Right lobe of liver (tissue), 4 donors: ENCODE measurements at regions not wholly inside any gene's neighbourhood (a gene's known extent, or its start where the extent isn't known, plus 50 kb on each side); places are given as distances from the start of the nearest gene placed in this dataset.

ENCODE experiments used
- POLR2A ChIP-seq: fragments of 450-650 bp; IDR thresholded peaks from one replicate; pipeline ENCODE4 v1.6.1; 2017; ENCODE audit warnings: antibody characterized with exemption, mild to moderate bottlenecking
- TF ChIP-seq, protein P1 (sequence below), 4 donors: fragments of 200-600 bp in 3 of 4; fragments of 450-650 bp in 1 of 4; IDR thresholded peaks; one replicate each; pipeline versions ENCODE4 v1.5.1 to v1.8.0; 2016 to 2022; ENCODE audit warnings: antibody characterized with exemption in 4 of 4, mild to moderate bottlenecking in 2 of 4
- donor health status: DM: no; HTN: no; CAD: no.
- donor health status: DM: no; HTN: no; CAD: no.
- donor health status: DM: no; HTN: yes; CAD: no.

DNA sequence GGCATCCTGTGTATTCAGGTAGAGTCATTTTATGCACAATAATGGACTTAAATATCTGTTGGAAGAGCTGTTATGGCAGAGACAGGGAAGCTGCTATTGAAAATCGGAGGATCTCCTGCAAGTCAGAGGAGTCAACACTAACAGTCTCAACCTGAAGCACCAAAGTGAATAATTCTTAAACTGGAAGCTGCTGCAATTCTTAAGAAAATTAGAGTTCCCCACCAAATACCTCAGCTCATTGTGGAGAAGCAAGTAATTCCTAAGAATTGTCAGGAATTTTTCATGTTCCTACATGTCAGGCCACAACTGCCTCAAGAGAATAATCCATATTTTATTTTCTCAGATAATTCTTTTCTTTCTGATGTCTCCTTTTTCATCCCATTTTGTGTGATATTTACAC lies 892.6 kb upstream of the LCORL start:
- TF ChIP-seq, protein P1, sequence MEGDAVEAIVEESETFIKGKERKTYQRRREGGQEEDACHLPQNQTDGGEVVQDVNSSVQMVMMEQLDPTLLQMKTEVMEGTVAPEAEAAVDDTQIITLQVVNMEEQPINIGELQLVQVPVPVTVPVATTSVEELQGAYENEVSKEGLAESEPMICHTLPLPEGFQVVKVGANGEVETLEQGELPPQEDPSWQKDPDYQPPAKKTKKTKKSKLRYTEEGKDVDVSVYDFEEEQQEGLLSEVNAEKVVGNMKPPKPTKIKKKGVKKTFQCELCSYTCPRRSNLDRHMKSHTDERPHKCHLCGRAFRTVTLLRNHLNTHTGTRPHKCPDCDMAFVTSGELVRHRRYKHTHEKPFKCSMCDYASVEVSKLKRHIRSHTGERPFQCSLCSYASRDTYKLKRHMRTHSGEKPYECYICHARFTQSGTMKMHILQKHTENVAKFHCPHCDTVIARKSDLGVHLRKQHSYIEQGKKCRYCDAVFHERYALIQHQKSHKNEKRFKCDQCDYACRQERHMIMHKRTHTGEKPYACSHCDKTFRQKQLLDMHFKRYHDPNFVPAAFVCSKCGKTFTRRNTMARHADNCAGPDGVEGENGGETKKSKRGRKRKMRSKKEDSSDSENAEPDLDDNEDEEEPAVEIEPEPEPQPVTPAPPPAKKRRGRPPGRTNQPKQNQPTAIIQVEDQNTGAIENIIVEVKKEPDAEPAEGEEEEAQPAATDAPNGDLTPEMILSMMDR (IDR thresholded peaks at IDR 0.05): no peak
- TF ChIP-seq POLR2A: no peak
